Caki2 (cell line): ENCODE measurements at regions not wholly inside any gene's neighbourhood (a gene's known extent, or its start where the extent isn't known, plus 50 kb on each side); places are given as distances from the start of the nearest gene placed in this dataset.
"Not testable (repeated sequence)": the region's sequence is repeated elsewhere in the genome, so short reads cannot be mapped to it uniquely, and the experiment has no call there.

Source experiments
- DNase-seq: peaks from one replicate; pipeline ENCODE4 v3.0.0-alpha.2; 2015; ENCODE audit warnings: low read depth
- in situ Hi-C: cut with HindIII; loops from 2 replicates; pipeline ENCODE4 v1.10.0; 2016; ENCODE audit warnings: low sequenced_read_pairs, low pct_unique_long_range_greater_than_20kb, mixed read lengths

- in situ Hi-C loops: no loop called here
- peak; percentile 18 for DNase-seq
These were observed 102.7 kb upstream of the PBX1 start for GRCh38 chr1:164456272-164456671.

- DNase-seq, in situ Hi-C loops: not testable (repeated sequence)
These were observed 99.8 kb upstream of the PBX1 start for GRCh38 chr1:164459176-164459575.

- in situ Hi-C loops: no loop called here
- DNase-seq: peak; percentile 37
These were observed 93.0 kb upstream of the PBX1 start for GRCh38 chr1:164466001-164466421.

- in situ Hi-C loops: no loop called here
These were observed 92.6 kb upstream of the PBX1 start for GRCh38 chr1:164466429-164466828.

GRCh38 chr1:164470996-164471395, 88.0 kb upstream of the PBX1 start:
- DNase-seq: no peak
- in situ Hi-C loops: no loop called here

More at GRCh38 chr1:164466429-164466828, 92.6 kb upstream of the PBX1 start:
- peak; percentile 65 for DNase-seq

- in situ Hi-C loops: no loop called here
- no peak for DNase-seq
These were observed 86.1 kb upstream of the PBX1 start for GRCh38 chr1:164472841-164473240.

GRCh38 chr1:164473544-164473943, 85.4 kb upstream of the PBX1 start:
- in situ Hi-C loops: no loop called here
- DNase-seq: no peak

GRCh38 chr1:164475834-164476233, 83.2 kb upstream of the PBX1 start:
- in situ Hi-C loops: no loop called here
- DNase-seq: no peak

GRCh38 chr1:164477343-164477742, 81.6 kb upstream of the PBX1 start:
- in situ Hi-C loops: no loop called here
- DNase-seq: no peak

GRCh38 chr1:164479242-164479641, 79.7 kb upstream of the PBX1 start:
- no peak for DNase-seq
- in situ Hi-C loops: no loop called here

GRCh38 chr1:164480285-164480907, 78.6 kb upstream of the PBX1 start:
- DNase-seq: no peak
- in situ Hi-C loops: no loop called here

GRCh38 chr1:164495905-164496304, 63.1 kb upstream of the PBX1 start:
- no peak for DNase-seq
- in situ Hi-C loops: no loop called here

GRCh38 chr1:164498792-164499191, 60.2 kb upstream of the PBX1 start:
- in situ Hi-C loops: no loop called here
- DNase-seq: no peak

- in situ Hi-C loops: no loop called here
These were observed 54.2 kb upstream of the PBX1 start for GRCh38 chr1:164504749-164505148.

More at GRCh38 chr1:164504749-164505148, 54.2 kb upstream of the PBX1 start:
- no peak for DNase-seq
